SK-N-SH (cell line): ENCODE measurements at regions not wholly inside any gene's neighbourhood (a gene's known extent, or its start where the extent isn't known, plus 50 kb on each side); places are given as distances from the start of the nearest gene placed in this dataset.

Experiments
- CTCF ChIA-PET: fragments of 300-600, 350-600 bp; formaldehyde crosslinking; extraction: SDS; loops from one replicate; lab custom pipeline; 2021; lab: Yijun Ruan, JAX
- POLR2A ChIA-PET: fragments of 350-600 bp; sonication (Branson Sonifier 250); formaldehyde crosslinking; extraction: SDS; loops from one replicate; lab custom pipeline; 2020; ENCODE audit warnings: antibody characterized with exemption, inconsistent platforms; lab: Yijun Ruan, JAX
- DNase-seq: peaks from one replicate; pipeline ENCODE4 v3.0.0; 2012
- H2AFZ ChIP-seq: fragments of 200-600 bp; sonication (generic); 2 replicates; pipeline ENCODE4 v1.8.1; 2016; ENCODE audit warnings: antibody characterized with exemption, mild to moderate bottlenecking, low read depth
- H3F3A ChIP-seq: fragments of 200-600 bp; sonication (generic); replicated peaks from 2 replicates; pipeline ENCODE3; 2016; ENCODE audit warnings: antibody characterized with exemption, mild to moderate bottlenecking; ENCODE audit not compliant: insufficient read depth
- H3K27ac ChIP-seq, 2 experiments: fragments of 200-500 bp in 1 of 2; fragments of 200-600 bp in 1 of 2; sonication (Bioruptor generic) in 1 of 2; sonication (generic), shearing (Covaris generic) in 1 of 2; 2 replicates each; pipeline versions ENCODE4 v1.5.1 to v1.6.1; 2014 to 2016; ENCODE audit warnings: low read depth in 2 of 2, inconsistent platforms in 1 of 2, low read length in 1 of 2, mild to moderate bottlenecking in 1 of 2, mixed read lengths in 1 of 2
- H3K27me3 ChIP-seq: fragments of 200-600 bp; sonication (generic), shearing (Covaris generic); 2 replicates; pipeline ENCODE4 v1.6.1; 2016; ENCODE audit warnings: mixed run types; ENCODE audit not compliant: insufficient read depth
- H3K36me3 ChIP-seq, 2 experiments: fragments of 200-500 bp in 1 of 2; fragments of 200-600 bp in 1 of 2; sonication (Bioruptor generic) in 1 of 2; sonication (generic) in 1 of 2; replicated peaks in 1 of 2; 2 replicates each; pipeline versions ENCODE3 to v1.5.1; 2014 to 2016; ENCODE audit warnings: low read length in 1 of 2, mild to moderate bottlenecking in 1 of 2; ENCODE audit not compliant: insufficient read depth in 2 of 2, control insufficient read depth in 1 of 2
- H3K4me1 ChIP-seq, 2 experiments: fragments of 200-500 bp in 1 of 2; fragments of 200-600 bp in 1 of 2; sonication (Bioruptor generic) in 1 of 2; sonication (generic), shearing (Covaris generic) in 1 of 2; 2 replicates each; pipeline versions ENCODE4 v1.5.1 to v1.6.1; 2014 to 2016; ENCODE audit warnings: low read depth in 1 of 2, low read length in 1 of 2, mixed run types in 1 of 2; ENCODE audit not compliant: insufficient read depth in 2 of 2, control insufficient read depth in 1 of 2
- H3K4me2 ChIP-seq: fragments of 200-600 bp; sonication (generic), shearing (Covaris generic); 2 replicates; pipeline ENCODE4 v1.6.1; 2017; ENCODE audit warnings: mixed run types
- H3K4me3 ChIP-seq, 2 experiments: fragments of 200-500 bp in 1 of 2; fragments of 200-600 bp in 1 of 2; sonication (Bioruptor generic) in 1 of 2; sonication (generic), shearing (Covaris generic) in 1 of 2; 2 replicates each; pipeline versions ENCODE4 v1.5.1 to v1.8.1; 2014 to 2016; ENCODE audit warnings: low read depth in 2 of 2, inconsistent platforms in 1 of 2, low read length in 1 of 2, mild to moderate bottlenecking in 1 of 2, mixed read lengths in 1 of 2, moderate library complexity in 1 of 2
- H3K79me2 ChIP-seq: fragments of 200-600 bp; sonication (generic); 2 replicates; pipeline ENCODE4 v1.8.1; 2017; ENCODE audit warnings: mild to moderate bottlenecking; ENCODE audit not compliant: insufficient read depth
- H3K9ac ChIP-seq: fragments of 200-600 bp; sonication (generic); 2 replicates; pipeline ENCODE4 v1.6.1; 2017; ENCODE audit warnings: mixed run types
- H3K9me2 ChIP-seq: fragments of 200-600 bp; sonication (generic); 2 replicates; pipeline ENCODE4 v1.6.1; 2017; ENCODE audit warnings: mixed run types
- H3K9me3 ChIP-seq: fragments of 200-600 bp; sonication (generic); 2 replicates; pipeline ENCODE4 v1.6.1; 2017; ENCODE audit warnings: mixed run types, mild to moderate bottlenecking, moderate library complexity
- H4K20me1 ChIP-seq: fragments of 200-600 bp; sonication (generic); 2 replicates; pipeline ENCODE4 v1.6.1; 2017; ENCODE audit warnings: mild to moderate bottlenecking, mixed run types; ENCODE audit not compliant: insufficient read depth
- CTCF ChIP-seq: fragments of 200-600 bp; sonication (generic); IDR thresholded peaks from 2 replicates; pipeline ENCODE4 v1.6.1; 2017; ENCODE audit warnings: antibody characterized with exemption, mild to moderate bottlenecking, moderate library complexity
- FOSL2 ChIP-seq: IDR thresholded peaks from 2 replicates; pipeline ENCODE4 v1.4.0; 2012; ENCODE audit warnings: low read depth, mild to moderate bottlenecking, moderate library complexity, borderline replicate concordance
- GABPA ChIP-seq: IDR thresholded peaks from 2 replicates; pipeline ENCODE4 v1.4.0; 2012; ENCODE audit warnings: low read depth, mild to moderate bottlenecking
- GATA2 ChIP-seq: sonication (generic); formaldehyde crosslinking; IDR thresholded peaks from 2 replicates; pipeline ENCODE4 v1.5.0; 2020; ENCODE audit warnings: mild to moderate bottlenecking, missing genetic modification reagents
- IRF3 ChIP-seq: fragments of 150-350 bp; IDR thresholded peaks from 2 replicates; pipeline ENCODE4 v1.6.1; 2016; ENCODE audit warnings: mild to moderate bottlenecking, low read depth, low read length
- MAX ChIP-seq: IDR thresholded peaks from 2 replicates; pipeline ENCODE4 v1.4.0; 2012; ENCODE audit warnings: low read depth
- NFIC ChIP-seq: IDR thresholded peaks from 2 replicates; pipeline ENCODE4 v1.4.0; 2012; ENCODE audit warnings: borderline replicate concordance
- RAD21 ChIP-seq: IDR thresholded peaks from 2 replicates; pipeline ENCODE4 v1.6.1; 2012; ENCODE audit warnings: mild to moderate bottlenecking, low read length
- SIN3A ChIP-seq: IDR thresholded peaks from 2 replicates; pipeline ENCODE4 v1.6.1; 2012; ENCODE audit warnings: low read depth, mild to moderate bottlenecking, low read length, moderate library complexity, borderline replicate concordance
- TAF1 ChIP-seq: IDR thresholded peaks from 2 replicates; pipeline ENCODE4 v1.6.1; 2012; ENCODE audit warnings: low read depth, mild to moderate bottlenecking, low read length, moderate library complexity, borderline replicate concordance
- TEAD4 ChIP-seq: IDR thresholded peaks from 2 replicates; pipeline ENCODE4 v1.4.0; 2012; ENCODE audit warnings: mild to moderate bottlenecking, borderline replicate concordance; ENCODE audit not compliant: insufficient read depth
- USF1 ChIP-seq: IDR thresholded peaks from 2 replicates; pipeline ENCODE4 v1.4.0; 2012; ENCODE audit warnings: low read depth, borderline replicate concordance
- ZBTB33 ChIP-seq: IDR thresholded peaks from 2 replicates; pipeline ENCODE4 v1.4.0; 2012; ENCODE audit warnings: low read depth, borderline replicate concordance
- WGBS: methylation state at CpG from one replicate; pipeline ENCODE4 v1.1.6; 2017; ENCODE audit warnings: low lambda C conversion rate; 5-methylcytosine and 5-hydroxymethylcytosine counted together

- H2AFZ ChIP-seq: no peak overlapping the region
- ChIA-PET POLR2A (no interaction called here), CTCF (no interaction called here)
- no peaks in the 10 kb centered on the region for H3K4me1 ChIP-seq
- no peaks in the 10 kb centered on the region for H4K20me1 ChIP-seq
- peaks cover 5% of the 10 kb centered on the region; the same call in 1 of the 2 replicates for H3K9me3 ChIP-seq
- no peaks in the 10 kb centered on the region for H3K27me3 ChIP-seq
- H3K27ac ChIP-seq: no peak overlapping the region
- no peak overlapping the region for H3K4me2 ChIP-seq
- H3K4me3 ChIP-seq: no peak overlapping the region
- TF ChIP-seq MAX (no peak), GABPA (no peak), NFIC (no peak), SIN3A (no peak), ZBTB33 (no peak), USF1 (no peak), RAD21 (no peak), TAF1 (no peak), IRF3 (no peak), FOSL2 (no peak), TEAD4 (no peak), GATA2 (CRISPR knock-in tag) (no peak), CTCF (no peak)
- DNase-seq: no peak
- H3K9ac ChIP-seq: no peak overlapping the region
- H3K9me2 ChIP-seq: no peaks in the 10 kb centered on the region
- H3K36me3 ChIP-seq: no peaks in the 10 kb centered on the region
- no peaks in the 10 kb centered on the region for H3K79me2 ChIP-seq
- no peaks in the 10 kb centered on the region for H3F3A ChIP-seq
- WGBS: 68% methylated on average over 2 of the region's 2 CpGs
These were observed 503.0 kb upstream of the ZNF608 start for GRCh38 chr5:125249400-125249799.
